ENCODE measurements at regions not wholly inside any gene's neighbourhood (a gene's known extent, or its start where the extent isn't known, plus 50 kb on each side); places are given as distances from the start of the nearest gene placed in this dataset.

DNA sequence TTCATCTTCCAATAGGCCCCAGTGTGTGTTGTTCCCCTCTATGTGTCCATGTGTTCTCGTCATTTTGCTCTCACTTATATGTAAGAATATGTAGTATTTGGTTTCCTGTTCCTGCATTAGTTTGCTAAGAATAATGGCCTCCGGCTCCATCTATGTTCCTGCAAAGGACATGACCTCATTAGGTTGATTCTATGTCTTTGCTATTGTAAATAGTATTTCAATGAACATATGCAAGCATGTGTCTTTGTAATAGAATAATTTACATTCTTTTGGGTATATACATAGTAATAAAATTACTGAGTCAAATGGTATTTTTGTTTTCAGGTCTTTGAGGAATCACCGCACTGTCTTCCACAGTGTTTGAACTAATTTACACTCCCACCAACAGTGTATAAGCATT lies 202.9 kb upstream of the KIRREL3 start:
- DNase-seq (ENCODE audit: low read depth): no peak
- TF ChIP-seq, protein P1, sequence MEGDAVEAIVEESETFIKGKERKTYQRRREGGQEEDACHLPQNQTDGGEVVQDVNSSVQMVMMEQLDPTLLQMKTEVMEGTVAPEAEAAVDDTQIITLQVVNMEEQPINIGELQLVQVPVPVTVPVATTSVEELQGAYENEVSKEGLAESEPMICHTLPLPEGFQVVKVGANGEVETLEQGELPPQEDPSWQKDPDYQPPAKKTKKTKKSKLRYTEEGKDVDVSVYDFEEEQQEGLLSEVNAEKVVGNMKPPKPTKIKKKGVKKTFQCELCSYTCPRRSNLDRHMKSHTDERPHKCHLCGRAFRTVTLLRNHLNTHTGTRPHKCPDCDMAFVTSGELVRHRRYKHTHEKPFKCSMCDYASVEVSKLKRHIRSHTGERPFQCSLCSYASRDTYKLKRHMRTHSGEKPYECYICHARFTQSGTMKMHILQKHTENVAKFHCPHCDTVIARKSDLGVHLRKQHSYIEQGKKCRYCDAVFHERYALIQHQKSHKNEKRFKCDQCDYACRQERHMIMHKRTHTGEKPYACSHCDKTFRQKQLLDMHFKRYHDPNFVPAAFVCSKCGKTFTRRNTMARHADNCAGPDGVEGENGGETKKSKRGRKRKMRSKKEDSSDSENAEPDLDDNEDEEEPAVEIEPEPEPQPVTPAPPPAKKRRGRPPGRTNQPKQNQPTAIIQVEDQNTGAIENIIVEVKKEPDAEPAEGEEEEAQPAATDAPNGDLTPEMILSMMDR (IDR thresholded peaks at IDR 0.05; ENCODE audit: insufficient read depth, low read depth, low read length): no peak
- H3K4me3 ChIP-seq (ENCODE audit: low read depth, low read length): no peak overlapping the region

- TF ChIP-seq, protein P1 (IDR thresholded peaks at IDR 0.05; ENCODE audit: insufficient read depth, low read depth, low read length): no peak
- H3K4me3 ChIP-seq (ENCODE audit: low read depth, low read length): no peak overlapping the region
- no peak for DNase-seq (ENCODE audit: low read depth)
These were observed 201.5 kb upstream of the KIRREL3 start for GRCh38 chr11:127202105-127202504.

- no peak overlapping the region for H3K4me3 ChIP-seq (ENCODE audit: low read depth, low read length)
These were observed 198.8 kb upstream of the KIRREL3 start for GRCh38 chr11:127199306-127199801.

GRCh38 chr11:127195501-127196120 lies 195.0 kb upstream of the KIRREL3 start:
- no peak overlapping the region for H3K4me3 ChIP-seq (ENCODE audit: low read depth, low read length)
- TF ChIP-seq, protein P1 (IDR thresholded peaks at IDR 0.05; ENCODE audit: insufficient read depth, low read depth, low read length): no peak
- DNase-seq (ENCODE audit: low read depth): no peak

More at GRCh38 chr11:127199306-127199801, 198.8 kb upstream of the KIRREL3 start:
- DNase-seq (ENCODE audit: low read depth): no peak
- TF ChIP-seq, protein P1 (IDR thresholded peaks at IDR 0.05; ENCODE audit: insufficient read depth, low read depth, low read length): no peak

- DNase-seq (ENCODE audit: low read depth): no peak
- TF ChIP-seq, protein P1 (IDR thresholded peaks at IDR 0.05; ENCODE audit: insufficient read depth, low read depth, low read length): no peak
- no peak overlapping the region for H3K4me3 ChIP-seq (ENCODE audit: low read depth, low read length)
These were observed 194.0 kb upstream of the KIRREL3 start for GRCh38 chr11:127194521-127194920.

DNA sequence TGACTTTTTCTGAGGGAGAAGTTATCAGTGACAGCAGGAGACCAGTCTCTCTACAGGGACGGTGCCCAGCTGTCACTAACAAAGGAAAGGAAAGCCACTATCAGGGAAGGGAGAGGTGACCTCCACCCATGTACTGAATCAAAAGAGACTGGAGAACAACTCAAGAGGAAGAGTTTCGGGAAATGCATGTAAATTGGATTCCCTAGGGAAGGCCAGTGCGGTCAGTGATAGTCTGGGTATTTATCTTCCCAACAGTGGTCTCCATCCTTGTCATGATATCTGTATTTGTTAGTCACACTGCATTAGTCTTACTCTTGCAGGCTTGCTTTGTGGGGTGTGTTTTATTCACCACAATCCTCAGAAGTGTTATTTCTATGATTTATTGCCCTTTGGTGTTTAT lies 193.4 kb upstream of the KIRREL3 start:
- no peak overlapping the region for H3K4me3 ChIP-seq (ENCODE audit: low read depth, low read length)
- DNase-seq (ENCODE audit: low read depth): no peak
- TF ChIP-seq, protein P1 (IDR thresholded peaks at IDR 0.05; ENCODE audit: insufficient read depth, low read depth, low read length): no peak

DNA sequence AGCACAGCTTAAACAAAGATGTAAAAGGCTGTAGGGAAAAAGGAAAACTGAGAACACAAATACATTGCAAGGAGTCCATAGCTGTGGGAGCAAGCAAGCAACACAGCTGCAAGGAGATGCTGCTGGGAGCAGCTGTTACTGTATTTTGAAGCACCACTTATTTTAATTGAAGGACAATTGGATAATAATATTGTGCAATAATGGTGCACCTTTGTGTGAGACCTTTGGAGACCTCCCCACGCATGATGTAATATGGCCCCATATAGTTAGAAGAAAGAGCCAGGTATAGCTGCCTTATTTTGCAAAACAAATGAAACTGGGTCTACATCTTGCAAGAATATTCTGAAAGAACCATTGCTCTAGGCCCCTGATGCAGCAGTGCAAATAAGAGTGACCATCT lies 191.1 kb upstream of the KIRREL3 start:
- TF ChIP-seq, protein P1 (IDR thresholded peaks at IDR 0.05; ENCODE audit: insufficient read depth, low read depth, low read length): no peak
- DNase-seq (ENCODE audit: low read depth): no peak

More for the DNA sequence above, 191.1 kb upstream of the KIRREL3 start:
- no peak overlapping the region for H3K4me3 ChIP-seq (ENCODE audit: low read depth, low read length)

Data from fibroblast of villous mesenchyme (primary cell).